ENCODE measurements at regions not wholly inside any gene's neighbourhood (a gene's known extent, or its start where the extent isn't known, plus 50 kb on each side); places are given as distances from the start of the nearest gene placed in this dataset.
"Not testable (repeated sequence)": the region's sequence is repeated elsewhere in the genome, so short reads cannot be mapped to it uniquely, and the experiment has no call there.

DNA sequence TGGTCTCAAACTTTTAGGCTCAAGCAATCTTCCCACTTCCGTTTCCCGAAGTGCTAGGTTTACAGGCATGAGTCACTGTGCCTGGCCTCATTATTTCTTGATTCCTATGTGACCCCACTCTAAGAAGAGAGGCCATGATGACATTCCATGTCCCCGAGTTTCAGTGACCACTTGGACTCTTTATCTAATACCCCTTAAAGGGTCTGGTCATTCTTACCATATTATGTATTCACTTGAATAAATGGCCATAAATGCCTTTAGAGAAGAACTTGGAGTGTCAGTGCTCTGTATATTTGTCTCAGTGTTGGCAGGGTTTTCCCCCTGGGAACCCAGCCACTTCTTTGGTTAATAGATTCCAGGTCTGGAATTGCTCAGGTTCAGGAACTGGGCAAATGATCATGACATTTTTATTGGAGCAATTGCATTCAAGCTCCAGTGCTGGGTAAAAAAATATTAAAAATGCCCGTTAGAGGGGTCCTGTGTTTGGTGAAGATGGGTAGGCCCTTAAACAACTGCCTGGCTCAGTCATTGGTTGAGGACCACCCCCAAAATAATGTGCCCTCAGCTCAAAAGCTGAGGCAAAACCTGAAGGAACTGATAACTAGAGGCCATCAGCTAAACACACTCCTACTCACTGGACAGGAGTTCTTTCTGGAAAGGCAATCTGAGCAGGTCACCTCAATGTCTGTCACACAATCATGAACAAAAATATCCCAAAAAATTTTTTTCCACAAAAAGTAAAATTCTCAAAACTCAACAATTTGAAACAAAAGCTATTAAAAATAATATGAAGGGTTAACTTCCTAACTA lies 186.6 kb upstream of the ZNF608 start:
- DNase-seq = no peak

DNA sequence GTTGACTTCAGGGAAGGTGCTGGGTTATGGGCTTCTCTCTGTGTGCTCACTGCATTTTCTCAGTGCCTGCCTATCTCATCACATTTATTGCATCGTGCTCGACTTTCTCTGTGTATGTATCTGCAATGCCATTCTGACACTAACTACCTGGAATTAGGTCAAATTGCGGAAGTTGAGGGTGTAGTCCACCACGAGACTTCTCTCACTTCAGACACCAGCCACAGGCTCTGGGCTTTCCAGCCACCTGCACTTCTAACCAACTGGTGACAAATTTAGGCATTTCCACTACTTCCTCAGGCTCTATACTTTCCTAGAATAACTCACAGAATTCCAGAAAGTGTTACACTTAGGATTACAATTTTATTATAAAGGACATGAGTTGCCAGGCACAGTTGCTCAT lies 188.6 kb upstream of the ZNF608 start:
- DNase-seq = no peak

DNA sequence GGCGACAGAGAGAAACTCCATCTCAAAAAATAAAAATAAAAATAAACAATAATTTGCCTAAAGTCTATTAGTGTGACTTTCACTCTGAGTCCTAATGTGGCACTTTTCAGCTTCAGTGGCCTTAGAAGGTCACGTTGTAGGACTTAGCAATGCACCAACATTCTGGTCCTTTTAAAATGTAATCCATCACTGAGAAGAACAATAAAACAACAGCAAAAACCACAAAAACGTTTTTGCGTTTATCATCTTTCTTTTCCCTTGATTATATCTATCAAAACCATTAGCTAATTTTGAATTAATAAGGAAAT lies 190.1 kb upstream of the ZNF608 start:
- DNase-seq = no peak

DNA sequence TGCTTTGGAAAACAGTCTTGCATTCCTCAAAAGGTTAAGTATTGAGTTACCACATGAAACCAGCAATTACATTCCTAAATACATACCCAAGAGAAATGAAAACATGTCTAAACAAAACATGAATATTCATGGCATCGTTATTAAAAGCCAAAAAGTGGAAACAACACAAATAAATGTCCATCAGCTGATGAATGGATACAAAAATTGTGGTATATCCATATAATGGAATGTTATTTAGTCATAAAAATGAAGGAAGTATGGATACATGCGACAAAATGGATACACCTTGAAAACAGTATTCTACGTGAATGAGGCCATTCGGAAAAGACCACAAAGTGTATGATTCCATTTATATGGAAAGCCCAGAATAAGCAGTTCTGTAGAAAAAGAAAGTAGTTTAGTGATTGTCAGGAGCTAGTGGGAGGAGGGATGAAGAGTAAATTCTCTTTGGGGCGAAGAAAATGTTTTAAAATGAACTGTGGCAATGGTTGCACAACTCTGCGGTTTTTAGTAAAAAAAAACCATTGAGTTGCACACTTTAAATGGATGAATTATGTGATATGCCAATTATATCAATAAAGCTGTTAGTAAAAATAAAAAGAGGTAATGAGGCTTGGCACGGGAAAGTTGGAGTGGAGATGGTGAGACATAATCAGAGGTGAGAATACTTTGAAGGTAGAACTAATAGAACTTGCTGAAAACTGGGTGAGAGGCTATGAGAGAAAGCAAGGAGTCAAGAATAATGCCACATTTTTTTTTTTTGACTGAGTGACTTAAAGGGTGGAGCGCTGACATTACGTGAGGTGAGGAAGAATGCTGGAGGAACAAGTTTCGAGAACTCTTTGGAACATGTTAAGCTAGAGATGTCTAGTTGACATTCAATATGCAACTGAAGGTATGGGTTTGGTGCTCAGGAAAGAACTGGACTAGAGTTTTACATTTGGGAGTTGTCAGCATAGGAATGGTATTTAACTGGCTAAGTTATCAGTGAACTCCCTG lies 194.9 kb upstream of the ZNF608 start:
- no peak for DNase-seq

DNA sequence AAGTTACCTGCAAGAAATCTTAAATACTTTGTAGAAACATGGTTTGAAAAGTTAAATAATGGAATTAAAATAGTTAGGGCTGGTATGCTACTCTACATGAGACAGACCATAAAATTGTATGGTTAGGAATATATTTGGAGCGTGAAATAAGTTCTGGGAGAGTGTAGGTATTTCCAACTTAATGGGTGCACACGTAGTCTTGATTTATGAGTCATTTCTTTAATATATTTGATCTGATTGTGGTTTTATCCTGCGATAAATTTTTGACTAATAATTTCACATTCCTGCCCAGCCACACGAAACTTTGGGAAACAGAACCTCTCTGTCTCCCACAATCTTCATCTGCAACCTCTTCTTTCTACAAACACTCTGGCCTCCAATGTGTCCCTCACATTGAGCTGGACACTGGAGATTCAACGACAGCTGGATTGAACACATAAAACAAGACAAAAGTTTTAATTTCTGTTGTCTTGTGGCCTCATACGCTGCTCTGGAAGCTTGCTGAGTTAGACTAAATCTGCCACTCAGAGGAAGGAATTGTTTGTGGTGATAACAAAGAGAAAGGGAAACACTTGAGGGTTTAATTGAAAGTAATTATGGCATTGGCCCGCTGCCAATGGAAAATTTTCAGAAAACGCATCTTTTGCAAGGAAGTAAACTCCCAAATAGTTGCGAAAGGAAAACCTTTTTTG lies 201.8 kb upstream of the ZNF608 start:
- DNase-seq = no peak

DNA sequence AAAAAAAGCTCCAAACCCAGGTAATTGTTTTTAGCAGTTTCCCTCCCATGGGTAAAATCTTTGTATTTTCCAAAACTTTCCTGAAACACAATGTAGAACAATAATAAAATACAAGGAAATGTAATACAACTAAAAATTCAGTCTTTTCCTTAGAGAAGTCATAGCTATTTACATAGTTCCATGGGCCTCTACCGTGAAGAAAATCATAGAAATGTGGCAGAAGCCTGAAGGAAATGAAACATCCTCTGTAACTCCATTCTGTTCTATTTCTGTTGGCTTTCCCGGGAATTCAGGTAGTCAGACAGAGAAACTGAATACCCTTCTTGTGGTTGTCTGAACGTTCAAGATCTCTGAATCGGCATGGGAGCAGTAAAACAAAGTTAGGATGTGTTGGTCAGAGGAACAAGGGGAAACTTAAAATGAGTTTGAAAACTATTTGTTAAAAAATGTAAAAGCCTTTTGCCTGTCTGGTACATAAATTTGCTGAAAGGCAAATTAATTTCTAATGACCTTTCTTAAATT lies 202.4 kb upstream of the ZNF608 start:
- no peak for DNase-seq

DNA sequence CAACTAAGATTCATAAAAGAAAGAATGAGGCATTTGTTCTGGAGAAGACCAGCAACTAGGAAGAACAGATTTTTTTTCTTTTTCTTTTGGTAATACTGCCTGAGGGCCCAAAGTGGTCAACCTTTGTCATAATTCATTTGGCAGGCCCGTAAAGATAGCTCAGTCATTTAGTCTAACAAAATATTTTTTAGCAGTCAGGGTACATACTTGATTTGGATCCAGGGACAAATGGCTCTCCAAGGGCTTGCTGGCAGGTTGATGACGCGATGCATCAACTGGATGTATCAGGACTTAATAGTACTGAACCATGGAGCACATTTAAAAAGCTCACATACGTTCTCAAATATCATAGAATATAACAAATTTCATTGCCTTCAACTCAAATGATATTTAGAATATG lies 203.4 kb upstream of the ZNF608 start:
- DNase-seq = no peak

DNA sequence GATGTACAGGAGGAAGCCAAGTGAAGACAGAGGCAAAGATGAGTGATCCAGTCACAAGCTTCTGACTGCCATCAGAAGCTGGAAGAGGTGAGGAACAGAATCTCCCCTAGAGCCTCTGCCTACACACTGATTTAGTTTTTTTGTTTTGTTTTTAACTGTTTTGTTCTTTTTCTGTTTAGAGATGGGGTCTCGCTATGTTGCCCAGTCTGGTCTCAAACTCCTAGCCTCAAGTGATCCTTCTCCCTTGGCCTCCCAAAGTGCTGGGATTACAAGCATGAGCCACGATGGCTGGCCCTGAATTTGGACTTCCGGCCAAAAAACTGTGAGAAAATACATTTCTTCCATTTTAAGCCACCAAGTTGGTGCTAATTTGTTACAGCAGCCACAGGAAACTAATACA lies 204.7 kb upstream of the ZNF608 start:
- DNase-seq = no peak

DNA sequence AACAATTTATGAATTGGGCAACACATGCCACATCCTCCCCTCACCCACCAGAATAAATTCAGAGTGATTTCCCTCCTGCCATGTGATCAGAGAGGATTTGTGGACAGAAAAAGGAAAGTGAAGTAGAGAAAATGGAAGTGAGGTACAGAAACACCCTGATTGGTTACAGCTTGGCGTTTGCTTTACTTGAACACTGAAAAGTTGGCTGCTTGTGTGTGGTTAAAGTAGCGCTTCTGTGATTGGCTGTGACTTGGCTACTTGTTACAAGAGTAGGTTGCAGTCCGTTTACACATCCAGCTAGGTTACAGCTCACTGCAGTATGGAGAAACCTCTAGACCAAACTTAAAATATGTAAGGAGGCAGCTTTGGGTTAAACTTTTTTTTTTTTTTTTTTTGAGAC lies 205.2 kb upstream of the ZNF608 start:
- DNase-seq = no peak

DNA sequence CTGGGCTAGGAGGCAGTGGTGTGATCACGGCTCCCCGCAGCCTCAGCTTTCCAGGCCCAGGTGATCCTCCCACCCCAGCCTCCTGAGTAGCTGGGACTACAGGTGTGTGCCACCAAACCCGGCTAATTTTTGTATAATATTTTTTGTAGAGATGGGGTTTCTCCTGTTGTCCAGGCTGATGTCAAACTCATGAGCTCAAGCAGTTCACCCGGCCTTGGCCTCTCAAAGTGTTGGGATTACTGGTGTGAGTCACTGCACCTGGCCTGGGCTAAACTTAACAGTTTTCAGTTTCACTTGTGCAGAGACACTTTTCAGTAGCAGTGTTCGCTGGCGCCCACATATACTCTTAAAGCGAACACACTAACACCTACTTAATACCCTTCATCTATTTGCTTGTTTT lies 205.6 kb upstream of the ZNF608 start:
- no peak for DNase-seq

DNA sequence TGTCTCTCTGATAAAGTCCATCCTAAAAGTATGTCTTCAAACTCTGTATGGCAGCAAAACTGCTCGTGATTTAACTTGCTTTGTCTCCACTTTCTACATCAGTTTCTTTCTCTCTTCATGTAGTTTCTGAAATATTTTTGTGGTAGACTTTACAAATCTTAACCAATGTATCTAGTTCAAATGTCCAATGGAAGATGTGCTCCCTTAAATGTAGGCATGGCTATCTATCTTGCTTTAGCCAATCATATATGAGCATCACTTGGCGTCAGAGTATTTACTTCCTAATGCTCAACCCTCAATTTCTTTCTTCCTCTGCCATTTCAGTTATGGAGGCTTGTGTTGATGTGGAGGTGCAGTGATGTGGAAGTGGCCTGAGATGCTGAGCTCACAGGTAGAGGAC lies 206.1 kb upstream of the ZNF608 start:
- DNase-seq = no peak

DNA sequence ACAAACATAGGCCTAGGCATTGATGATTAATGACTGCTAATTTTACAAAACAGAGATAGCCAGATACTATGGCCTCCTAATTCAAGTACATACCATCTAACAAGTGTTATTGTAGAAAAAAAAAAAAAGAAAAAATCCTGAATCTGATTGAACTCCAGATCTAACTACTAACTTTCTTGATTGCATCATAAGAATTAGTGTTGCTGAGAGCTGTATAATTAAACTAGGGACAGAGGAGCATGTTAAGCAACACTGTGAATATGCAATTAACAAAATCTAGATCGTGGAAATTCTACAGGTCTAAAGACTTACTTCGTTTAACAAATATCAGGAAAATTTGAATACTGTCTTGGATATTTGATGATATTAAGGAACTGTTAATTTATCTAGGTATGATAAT lies 208.3 kb upstream of the ZNF608 start:
- no peak for DNase-seq

DNA sequence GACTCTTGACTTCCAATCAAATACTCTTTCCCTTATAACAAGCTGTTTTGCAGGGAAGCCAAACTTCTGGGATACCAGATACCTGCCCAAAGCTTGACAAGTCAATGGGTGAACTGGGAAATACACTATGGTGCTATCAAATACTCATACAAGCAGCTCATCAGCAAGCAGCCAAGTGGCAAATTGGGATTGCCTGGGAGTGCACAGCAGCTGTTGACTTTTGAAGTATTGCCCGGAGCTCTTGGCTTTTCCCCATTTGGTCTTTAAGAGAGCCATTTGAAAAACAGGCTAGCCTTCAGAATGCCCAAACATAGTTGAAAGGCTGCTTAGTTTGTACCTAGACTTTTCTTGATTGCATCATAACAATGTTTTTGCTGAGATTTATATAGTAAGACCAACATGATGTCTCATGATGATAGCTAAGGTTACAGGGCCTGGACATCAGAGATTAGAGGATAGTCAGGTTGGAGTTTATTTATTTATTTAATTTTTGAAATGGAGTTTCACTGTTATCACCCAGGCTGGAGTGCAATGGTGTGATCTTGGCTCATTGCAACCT lies 210.1 kb upstream of the ZNF608 start:
- DNase-seq = no peak

DNA sequence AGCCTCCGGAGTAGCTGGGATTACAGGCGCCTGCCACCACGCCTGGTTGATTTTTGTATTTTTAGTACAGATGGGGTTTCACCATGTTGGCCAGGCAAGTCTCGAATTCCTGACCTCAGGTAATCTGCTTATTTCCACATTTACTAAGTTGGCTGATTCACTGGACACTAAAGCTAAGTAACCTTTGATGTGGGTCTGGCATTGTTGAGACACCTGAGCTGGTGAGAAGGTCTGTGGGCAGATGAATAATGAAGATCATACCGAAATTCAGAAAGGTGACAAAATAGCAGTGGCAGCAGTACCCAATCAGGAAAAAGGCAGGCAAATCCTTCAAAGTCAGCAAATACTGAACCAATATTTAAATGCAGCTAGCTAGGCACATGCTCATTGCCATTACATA lies 210.6 kb upstream of the ZNF608 start:
- DNase-seq = no peak

DNA sequence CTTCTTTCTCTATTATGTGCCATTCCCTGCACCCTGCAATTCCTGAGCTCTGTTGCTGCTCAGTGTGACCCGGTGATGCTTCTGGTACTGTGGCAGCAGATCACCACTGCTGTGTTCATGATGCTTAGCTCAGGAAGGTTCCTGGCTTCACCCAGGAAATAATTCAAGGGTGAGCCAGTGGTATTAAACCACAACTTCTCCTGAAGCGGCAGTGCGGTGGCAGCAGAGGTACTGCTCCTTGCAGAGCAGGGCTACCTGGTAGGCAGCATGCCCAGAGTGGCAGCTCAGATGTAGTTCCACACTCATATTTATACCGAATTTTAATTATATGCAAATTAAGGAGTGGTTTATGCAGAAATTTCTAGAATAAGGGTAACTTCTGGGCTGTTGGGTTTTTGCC lies 213.8 kb upstream of the ZNF608 start:
- no peak for DNase-seq

DNA sequence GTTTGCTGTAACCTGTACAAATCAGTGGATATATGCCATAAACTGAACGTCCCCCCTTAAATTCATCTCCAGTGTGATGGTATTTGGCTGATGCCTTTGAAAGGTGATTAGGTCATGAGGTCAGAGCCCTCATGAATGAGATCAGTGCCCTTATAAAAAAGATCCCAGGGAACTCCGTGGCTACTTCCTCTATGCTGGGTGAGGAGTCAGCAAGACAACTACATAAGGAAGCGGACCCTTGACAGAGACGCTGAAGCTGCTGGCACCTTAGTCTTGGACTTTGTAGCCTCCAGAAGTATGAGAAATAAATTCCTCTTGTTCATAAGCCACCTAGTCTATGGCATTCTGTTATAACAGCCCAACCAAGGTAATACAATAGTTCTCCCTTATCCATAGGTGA lies 215.1 kb upstream of the ZNF608 start:
- DNase-seq = no peak

DNA sequence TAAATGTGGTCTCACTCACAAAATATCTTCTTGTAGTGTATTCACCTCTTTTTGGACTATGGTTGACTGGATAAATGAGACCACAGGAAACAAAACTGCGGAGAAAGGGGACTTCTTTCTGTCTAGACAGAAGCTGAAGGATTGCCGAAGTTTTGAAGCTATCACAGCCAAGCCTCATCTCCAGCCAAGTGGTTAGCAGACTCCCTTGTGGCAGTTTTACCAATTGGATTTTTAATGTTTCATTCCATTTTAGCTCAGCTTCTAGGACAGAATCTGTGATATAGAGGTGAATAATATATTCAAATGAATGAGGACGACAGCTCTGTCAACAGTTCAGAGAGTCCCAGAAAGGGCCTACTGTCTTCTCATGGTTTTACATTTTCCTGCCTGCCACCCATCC lies 215.7 kb upstream of the ZNF608 start:
- no peak for DNase-seq

DNA sequence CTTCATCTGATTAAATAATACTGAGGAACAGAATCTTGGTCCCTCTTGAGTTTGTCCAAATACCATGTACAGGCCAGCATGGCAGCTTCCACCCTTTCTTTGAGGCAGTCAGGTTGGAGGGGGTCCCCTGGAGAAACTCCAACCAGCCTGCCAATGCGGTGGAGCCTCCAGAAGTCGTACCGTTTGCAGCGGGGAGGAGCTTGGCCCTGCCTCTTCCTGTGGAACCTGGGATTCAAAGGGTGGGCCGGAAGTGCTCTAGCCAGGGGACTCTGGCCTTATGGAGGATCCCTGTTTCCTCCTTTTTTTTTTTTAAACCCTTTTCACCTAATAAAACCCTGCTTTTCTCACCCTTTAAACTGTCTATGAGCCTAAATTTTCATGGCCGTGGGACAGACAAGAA lies 216.3 kb upstream of the ZNF608 start:
- DNase-seq = no peak

DNA sequence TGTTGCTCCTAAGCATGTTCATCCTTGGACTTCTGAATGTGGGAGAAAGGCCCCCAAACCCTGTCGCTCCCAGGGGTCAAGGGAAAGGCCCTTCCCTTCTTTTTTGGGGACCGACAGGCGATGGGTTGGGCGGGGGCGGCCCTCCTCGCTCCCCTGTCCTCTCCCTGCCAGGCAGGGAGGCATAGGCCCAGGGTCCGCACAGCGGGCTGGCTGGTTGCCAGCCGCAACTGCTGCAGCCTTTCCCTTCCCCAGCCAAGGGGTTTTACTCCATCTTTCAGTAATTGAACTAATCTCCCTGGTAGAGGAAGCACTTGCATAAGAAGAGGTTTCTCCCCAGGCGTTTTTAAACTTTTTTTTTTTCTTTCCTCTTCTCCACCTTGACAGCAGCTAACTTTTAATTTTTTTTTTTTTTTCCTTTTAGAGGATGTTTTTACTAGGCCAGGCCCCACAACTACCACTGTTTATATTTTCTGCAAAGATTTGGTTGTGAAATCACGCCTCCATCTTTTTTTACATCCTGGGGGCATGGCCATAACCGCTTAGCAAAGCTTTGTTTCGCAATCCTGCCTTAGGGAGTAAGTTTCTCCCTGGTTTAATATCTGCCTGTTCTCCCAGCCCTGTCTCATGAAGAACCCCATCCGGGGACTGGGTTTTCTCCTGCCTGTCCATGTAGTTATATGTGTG lies 216.9 kb upstream of the ZNF608 start:
- no peak for DNase-seq

DNA sequence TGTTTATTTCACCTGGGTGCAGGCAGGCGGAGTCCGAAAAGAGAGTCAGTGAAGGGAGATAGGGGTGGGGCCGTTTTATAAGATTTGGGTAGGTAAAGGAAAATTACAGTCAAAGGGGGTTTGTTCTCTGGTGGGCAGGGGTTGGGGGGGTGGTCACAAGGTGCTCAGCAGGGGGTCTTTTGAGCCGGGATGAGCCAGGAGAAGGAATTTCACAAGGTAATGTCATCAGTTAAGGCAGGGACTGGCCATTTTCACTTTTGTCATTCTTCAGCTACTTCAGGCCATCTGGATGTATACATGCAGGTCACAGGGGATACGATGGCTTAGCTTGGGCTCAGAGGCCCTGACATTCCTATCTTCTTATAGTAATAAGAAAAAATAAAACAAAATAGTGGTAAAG lies 220.3 kb upstream of the ZNF608 start:
- DNase-seq = not testable (repeated sequence)

DNA sequence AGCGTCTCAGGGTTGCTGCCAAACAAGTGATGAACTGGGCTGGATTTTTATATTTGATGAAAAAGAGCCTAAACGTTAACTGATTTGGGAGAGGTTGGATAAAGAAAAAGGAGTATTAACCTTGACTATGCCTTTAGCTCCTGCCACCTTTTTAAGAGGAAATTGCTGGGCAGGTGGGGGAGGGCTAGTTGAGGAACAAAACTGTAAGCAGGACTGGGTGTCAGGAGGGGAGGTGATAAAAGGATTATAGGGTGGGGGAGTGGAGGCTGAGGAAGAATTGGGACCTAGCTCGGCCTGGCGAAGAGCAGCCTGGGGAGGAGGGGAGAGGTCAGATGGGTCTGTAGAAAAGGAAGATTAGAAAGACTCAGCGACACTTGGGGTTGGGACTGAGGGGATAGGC lies 223.9 kb upstream of the ZNF608 start:
- DNase-seq = not testable (repeated sequence)

DNA sequence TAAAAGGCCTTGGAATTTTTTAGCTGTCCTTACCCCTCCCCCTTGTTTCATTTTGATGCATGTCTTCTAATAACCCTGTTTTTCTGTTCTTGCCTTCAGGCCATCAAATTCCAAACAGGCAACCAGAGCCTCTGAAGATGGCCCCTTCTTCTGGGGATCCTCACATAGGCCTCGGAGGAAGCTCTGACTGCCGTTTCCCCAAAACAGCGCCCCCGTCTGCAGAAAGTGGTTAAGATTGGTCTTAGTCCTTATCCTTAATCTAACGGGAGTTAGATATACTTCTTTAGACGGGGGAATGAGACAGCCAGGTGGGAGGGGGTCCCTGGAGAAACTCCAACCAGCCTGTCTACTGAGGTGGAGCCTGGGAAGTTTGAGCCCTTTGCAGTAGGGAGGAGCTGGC lies 226.3 kb upstream of the ZNF608 start:
- DNase-seq = no peak

DNA sequence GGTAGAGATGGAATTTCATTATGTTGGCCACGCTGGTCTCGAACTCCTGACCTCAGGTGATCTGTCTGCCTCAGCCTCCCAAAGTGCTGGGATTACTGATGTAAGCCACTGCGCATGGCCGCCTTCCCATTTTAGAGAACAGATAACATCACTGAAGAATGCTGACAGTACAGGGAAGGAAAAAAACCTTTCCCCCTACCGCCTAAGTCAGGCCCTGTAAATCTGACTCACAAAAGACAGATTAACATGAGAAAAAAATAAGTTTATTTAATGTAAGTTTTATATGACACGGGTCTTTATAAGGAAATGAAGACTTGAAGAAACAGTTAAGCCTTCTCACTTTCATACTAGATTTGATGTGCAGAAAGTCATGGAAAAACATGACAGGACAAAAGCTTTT lies 227.2 kb upstream of the ZNF608 start:
- DNase-seq = no peak
